T-helper 1 cell (primary cell): ENCODE measurements at regions not wholly inside any gene's neighbourhood (a gene's known extent, or its start where the extent isn't known, plus 50 kb on each side); places are given as distances from the start of the nearest gene placed in this dataset.

Source experiments
- DNase-seq, 5 donors: peaks; one replicate each; pipeline ENCODE4 v3.0.0-alpha.2; 2012 to 2020

DNA sequence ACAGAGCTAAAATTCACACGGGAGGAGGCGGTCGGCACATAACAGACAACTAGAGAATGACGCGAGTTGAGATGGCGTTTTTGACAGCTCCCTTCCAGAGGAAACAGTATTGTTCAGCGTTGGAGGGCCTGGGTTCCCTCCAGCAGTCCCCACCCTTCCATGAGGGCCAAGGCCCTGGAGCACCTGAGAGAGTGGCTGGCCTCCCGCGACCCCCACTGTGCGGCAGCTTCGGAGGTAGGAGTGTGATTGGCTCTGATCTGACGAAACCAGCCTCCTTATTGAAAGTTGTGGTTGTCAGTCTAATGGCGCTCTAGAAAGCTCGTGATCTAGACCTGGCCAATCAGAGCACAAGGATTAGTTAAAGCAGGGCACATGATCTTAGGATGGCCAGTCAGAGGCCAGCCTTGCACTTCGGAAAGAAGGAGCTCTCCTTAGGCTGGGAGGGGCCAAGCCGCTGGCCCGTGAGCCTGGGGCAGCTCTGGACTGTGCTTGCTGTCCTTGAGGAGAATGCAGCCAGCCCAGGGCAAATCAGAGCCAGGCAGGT, 104.5 kb upstream of the CELF4 start:
- no peak for DNase-seq

DNA sequence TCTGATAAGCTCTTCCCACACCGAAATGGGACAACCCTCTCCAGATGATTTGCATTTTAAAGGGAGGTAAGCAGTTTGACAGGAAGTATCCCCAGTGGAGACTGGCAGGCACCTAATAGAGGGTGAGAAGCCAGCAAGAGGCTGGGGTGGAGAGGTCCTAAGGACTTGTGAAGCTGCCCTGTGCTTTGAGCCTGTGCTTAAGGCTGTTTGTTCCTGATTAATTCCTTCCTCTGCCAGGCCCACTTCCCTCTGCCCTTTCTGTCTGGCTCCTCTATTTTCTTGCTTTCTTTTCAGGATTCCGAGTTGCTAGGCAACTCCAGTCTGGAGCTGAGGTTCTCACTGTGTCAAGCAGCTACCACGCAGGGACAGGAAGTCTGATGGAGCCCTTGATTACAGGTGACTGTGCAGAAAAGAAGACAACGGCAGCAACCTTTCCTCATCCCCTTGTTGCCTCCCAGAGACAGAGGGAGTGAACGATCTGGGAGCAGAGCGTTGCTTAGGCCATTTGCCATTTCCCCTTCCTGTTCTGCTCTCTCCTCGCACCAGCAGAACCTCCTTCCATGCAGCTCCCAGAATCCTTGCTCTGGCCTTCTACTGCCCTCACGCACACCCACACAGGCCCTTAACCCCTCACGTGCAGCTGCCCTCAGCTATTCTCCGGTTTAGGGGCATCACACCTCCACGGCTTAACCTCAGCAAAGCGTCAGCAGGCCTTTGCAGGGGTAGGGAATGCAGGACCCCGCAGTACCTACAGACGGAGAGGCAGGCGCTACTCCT, 103.6 kb upstream of the CELF4 start:
- no peak for DNase-seq

GRCh38 chr18:37667836-37668235, 102.2 kb upstream of the CELF4 start:
- DNase-seq: no peak

DNA sequence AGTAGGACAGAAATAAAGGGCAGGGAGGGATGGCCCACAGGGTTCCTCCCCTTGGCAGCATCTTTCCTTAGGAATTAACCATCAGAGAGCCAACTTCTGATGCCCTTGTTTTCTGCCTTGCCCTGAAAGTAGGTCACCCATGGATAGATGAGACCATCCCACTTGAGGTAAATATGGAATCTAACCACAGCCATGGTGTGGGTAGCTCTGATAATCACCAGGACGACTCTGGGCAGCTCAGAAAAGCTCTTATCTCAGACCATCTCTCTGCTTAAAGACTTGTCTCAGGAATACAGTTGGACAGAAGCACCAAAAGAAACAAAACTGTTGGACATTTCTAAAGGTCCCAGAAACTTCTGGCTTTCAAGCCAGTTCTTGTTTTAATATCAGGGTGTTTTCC, 101.4 kb upstream of the CELF4 start:
- no peak for DNase-seq

DNA sequence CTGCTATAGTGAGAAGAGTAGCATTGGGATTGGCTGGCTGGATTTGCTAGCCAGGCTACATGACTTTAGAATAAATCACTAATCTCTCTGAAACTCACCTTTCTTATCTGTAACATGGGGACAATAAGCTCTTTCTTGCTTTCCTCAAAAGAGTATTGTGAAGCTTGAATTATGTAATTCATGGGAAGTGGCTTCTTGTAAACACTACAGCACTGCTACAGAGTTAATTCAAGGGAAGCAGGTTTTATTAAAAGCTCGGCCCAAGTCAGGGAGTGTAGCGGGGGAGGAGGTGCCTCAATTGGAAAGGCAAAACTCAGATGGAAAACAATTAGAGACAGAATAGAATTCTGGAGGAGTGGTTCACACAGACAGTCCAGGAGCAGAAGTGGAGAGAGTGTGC, 100.9 kb upstream of the CELF4 start:
- DNase-seq: no peak

- DNase-seq: no peak
These were observed 99.7 kb upstream of the CELF4 start for GRCh38 chr18:37665346-37665745.

DNA sequence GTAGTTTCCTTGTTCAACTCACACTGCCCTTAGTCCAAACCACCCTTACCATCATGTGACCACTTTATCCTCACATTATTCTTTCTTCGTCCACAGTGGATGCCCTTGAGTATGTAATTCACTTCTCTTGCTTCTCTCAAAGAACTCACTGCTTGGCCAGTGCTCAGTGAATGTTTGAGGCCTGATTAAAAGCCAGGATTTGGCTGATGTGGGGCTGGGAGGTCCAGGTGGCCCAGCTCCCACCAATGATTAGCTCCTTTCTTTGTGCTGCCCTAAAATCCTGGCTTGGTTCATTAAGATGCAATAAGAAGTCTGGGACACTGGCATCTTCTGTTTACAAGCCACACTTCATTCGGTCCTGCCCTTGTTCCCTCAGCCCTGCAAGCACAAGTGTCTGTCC, 97.8 kb upstream of the CELF4 start:
- DNase-seq: no peak

DNA sequence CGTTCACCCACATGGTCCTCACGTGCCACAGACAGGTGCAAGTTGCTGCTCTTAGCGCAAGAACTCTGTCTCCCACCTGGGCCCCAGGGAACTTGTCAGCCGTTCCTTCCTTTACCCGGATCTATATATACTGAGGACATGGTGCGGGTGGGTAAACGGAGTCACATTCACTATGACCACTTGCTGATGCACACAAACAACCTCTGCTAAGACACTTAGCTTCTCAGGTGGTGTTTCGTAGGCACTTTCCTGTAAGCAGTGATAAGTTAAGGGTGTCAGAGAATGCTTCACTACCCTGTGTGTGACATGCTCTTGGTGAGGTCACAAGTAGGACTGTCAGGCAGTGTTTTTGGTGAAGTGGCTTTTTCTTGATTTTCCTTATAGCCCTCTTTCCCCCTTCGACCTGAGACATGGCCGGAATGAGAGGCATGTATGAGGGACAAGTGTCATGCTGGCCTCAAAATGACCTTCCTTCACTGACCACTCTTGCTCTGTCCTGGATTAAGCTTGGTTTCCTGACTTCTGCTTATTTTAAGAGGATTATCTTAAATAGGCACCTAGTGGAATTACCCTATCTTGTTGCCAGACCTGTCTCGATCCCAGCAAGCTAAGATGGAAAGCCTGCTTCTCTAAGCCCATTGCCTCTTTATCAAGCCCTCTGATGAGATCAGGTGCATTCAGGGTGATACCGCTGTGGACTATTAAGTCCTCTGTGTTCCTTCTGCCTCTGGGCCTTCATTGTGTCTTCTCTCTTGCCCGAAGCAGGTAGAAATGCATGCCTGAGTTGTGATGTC, 97.1 kb upstream of the CELF4 start:
- DNase-seq: no peak

- DNase-seq: no peak
These were observed 96.5 kb upstream of the CELF4 start for GRCh38 chr18:37662099-37662498.

GRCh38 chr18:37661478-37661877, 95.9 kb upstream of the CELF4 start:
- DNase-seq: no peak

- DNase-seq: no peak
These were observed 95.5 kb upstream of the CELF4 start for GRCh38 chr18:37661061-37661460.

GRCh38 chr18:37660658-37661057, 95.1 kb upstream of the CELF4 start:
- DNase-seq: no peak

GRCh38 chr18:37659906-37660305, 94.3 kb upstream of the CELF4 start:
- no peak for DNase-seq

DNA sequence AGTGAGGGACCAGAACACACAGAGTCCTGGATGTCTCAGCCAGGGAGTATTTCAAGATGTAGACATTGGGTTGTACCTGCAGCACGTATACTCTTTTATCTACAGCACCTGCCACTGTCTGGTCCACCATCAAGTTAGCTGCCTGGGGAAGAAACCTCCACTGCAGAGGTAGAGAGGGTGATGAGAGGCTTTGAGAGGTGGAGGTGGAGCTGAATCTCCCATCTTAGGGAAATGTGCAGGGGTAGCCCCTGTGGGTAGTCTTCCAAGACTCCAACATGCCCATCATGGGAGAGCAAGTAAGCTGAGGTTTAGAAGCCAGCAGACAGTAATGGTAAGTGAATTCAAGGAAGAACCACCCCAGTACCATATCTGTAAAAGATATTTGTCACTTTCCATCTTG, 93.3 kb upstream of the CELF4 start:
- DNase-seq: no peak

DNA sequence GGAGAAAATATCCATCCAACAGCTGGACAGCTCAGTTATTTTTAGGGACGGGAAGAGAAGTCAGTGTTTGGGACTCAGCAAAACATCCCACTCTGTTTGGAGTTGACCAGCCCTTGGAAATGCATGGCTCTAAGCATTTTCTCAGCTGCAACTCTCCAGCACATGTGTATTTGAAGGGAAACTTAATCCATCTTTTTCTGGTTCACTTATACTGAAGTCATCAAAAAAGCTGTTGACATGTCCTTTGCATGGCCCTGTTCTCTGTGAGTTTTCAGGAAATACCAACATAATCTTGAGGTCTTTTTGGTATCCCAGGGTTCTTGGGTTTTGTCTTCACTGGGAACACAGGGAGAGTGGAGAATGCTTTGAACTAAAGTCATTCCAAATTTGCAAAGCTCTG, 91.9 kb upstream of the CELF4 start:
- no peak for DNase-seq

DNA sequence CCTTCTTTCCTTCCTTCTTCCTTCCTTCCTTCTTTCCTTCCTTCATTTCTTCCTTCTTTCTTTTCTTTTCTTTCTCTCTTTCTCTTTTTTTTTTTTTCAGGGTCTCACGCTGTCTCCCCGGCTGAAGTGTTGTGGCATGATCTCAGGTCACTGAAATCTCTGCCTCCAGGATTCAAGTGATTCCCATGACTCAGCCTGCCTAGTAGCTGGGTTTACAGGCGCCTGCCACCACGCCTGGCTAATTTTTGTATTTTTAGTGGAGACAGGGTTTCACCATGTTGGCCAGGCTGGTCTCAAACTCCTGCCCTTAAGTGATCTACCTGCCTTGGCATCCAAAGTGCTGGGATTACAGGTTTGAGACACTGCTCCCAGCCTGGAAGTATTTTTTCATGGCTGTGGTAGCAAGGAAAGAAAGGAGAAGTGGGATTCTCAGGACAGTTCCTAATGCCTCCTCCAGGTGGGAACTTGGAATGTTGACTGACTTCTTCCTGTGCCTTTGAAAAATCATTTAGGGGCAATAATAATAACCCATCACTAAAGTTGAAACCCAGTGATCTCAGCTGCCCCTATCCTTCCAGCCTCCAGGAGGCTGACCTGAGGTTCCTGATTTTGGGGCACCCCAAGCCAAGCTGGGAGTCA, 89.3 kb upstream of the CELF4 start:
- no peak for DNase-seq

DNA sequence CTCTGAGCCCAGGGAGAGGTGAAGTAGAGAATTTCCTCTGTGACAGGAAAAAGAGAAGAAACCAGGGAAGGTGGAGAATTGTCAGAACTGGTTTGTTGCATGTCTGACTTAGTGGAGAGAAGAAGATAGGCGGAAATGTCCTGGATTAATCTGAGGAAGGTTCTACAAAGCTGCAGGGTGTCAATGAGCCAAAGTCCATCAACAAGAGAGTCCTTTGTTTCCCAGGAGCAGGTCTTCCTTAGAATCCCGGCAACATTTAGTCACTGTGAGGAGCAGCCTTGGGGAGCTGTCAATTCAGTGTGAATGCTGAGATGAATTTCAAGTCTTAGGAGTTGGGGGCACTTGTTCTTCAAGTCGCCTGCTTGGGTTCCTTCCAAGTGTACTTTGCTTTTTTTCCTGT, 88.4 kb upstream of the CELF4 start:
- no peak for DNase-seq

DNA sequence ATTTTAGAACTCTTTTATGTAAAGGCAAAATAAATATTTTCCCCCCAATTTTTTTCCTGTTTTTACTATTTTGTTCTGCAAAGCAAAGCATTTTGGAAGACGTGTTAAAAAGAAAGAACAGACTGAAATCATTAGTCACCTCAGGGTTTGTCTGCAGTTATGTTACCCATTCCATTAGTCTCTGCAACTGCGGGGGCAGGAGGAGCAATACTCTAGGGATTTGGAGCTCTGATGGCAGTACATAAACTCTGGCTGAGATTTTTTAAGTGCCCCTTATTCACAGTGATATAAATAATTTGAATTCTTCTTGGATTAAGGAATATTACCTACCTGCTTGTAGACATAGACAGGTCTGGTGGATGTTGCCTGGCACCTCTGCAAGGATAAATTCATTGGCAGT, 88.0 kb upstream of the CELF4 start:
- DNase-seq: no peak

GRCh38 chr18:37649930-37650329, 84.3 kb upstream of the CELF4 start:
- no peak for DNase-seq

- no peak for DNase-seq
These were observed 83.8 kb upstream of the CELF4 start for GRCh38 chr18:37649416-37649815.

- no peak for DNase-seq
These were observed 76.0 kb upstream of the CELF4 start for GRCh38 chr18:37641573-37641972.

GRCh38 chr18:37640504-37640903, 74.9 kb upstream of the CELF4 start:
- no peak for DNase-seq

DNA sequence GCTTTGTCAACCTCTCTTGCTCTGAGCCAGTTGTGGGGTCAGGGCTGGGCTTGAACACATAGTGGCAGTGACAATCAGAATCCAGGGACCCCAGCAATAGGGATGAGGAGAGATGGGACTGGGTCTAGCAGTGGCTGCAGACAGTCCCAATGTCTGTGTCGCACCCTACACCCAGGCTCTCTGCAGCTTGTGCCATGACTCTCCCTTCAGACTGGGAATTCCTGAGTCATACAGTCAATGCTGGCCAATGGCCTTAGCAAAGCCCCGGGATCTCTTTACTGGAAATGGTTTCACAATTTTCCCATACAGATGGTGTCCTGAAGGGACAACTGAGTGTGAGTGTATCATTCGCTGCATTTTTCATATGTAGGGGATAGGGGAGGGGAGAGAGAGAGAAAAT, 74.2 kb upstream of the CELF4 start:
- DNase-seq: no peak

GRCh38 chr18:37637478-37637850, 71.9 kb upstream of the CELF4 start:
- no peak for DNase-seq
